ENCODE measurements at regions not wholly inside any gene's neighbourhood (a gene's known extent, or its start where the extent isn't known, plus 50 kb on each side); places are given as distances from the start of the nearest gene placed in this dataset.

GRCh38 chr11:116376054-116376453, 396.7 kb downstream of the BUD13 start:
- TF ChIP-seq FOXA1 (IDR thresholded peaks at IDR 0.05) (no peak), TAF1 (conservative IDR thresholded peaks at IDR 0.05) (no peak), RAD21 (IDR thresholded peaks at IDR 0.05) (no peak), SP1 (IDR thresholded peaks at IDR 0.05) (no peak), JUND (IDR thresholded peaks at IDR 0.05) (no peak), ATF3 (IDR thresholded peaks at IDR 0.05) (no peak), EGR1 (IDR thresholded peaks at IDR 0.05; ENCODE audit: low read depth in 2 of 2) (no peak), RXRA (IDR thresholded peaks at IDR 0.05) (no peak), NR2F2 (IDR thresholded peaks at IDR 0.05) (no peak), MAX (IDR thresholded peaks at IDR 0.05) (no peak), FOXA2 (IDR thresholded peaks at IDR 0.05) (no peak), HNF4G (IDR thresholded peaks at IDR 0.05) (no peak)
- Histone ChIP-seq H3K4me3 (ENCODE audit: low read depth in 1 of 3, low read length in 3 of 3) (no peak overlapping the region), H3K27ac (ENCODE audit: low read depth in 1 of 2, low read length in 2 of 2) (no peak overlapping the region), H3K9ac (ENCODE audit: low read depth in 1 of 2, low read length in 2 of 2) (no peak overlapping the region), H3K4me1 (ENCODE audit: control insufficient read depth in 4 of 4, insufficient read depth in 4 of 4, low read length in 3 of 4) (no peaks in the 10 kb centered on the region), H3K9me3 (ENCODE audit: control insufficient read depth in 4 of 4, low read length in 3 of 4) (no peaks in the 10 kb centered on the region), H3K36me3 (ENCODE audit: control insufficient read depth in 4 of 4, insufficient read depth in 3 of 4, low read depth in 1 of 4, low read length in 3 of 4) (no peaks in the 10 kb centered on the region), H3K27me3 (ENCODE audit: control insufficient read depth in 4 of 4, insufficient read depth in 4 of 4, low read length in 3 of 4) (no peaks in the 10 kb centered on the region)
- WGBS: 93% methylated on average over 1 of the region's 1 CpG
- DNase-seq (ENCODE audit: low spot score): no peak

GRCh38 chr11:116375221-116375620, 397.6 kb downstream of the BUD13 start:
- H3K36me3 ChIP-seq (ENCODE audit: control insufficient read depth in 4 of 4, insufficient read depth in 3 of 4, low read depth in 1 of 4, low read length in 3 of 4): no peaks in the 10 kb centered on the region
- no peak overlapping the region for H3K9ac ChIP-seq (ENCODE audit: low read depth in 1 of 2, low read length in 2 of 2)
- TF ChIP-seq RAD21 (IDR thresholded peaks at IDR 0.05): peak in 1 of 2 donors; percentile 13
- no peak for TF ChIP-seq ATF3 (IDR thresholded peaks at IDR 0.05)
- no peak for DNase-seq (ENCODE audit: low spot score)
- H3K27me3 ChIP-seq (ENCODE audit: control insufficient read depth in 4 of 4, insufficient read depth in 4 of 4, low read length in 3 of 4): no peaks in the 10 kb centered on the region
- no peaks in the 10 kb centered on the region for H3K9me3 ChIP-seq (ENCODE audit: control insufficient read depth in 4 of 4, low read length in 3 of 4)
- WGBS: 97% methylated on average over 1 of the region's 1 CpG
- no peaks in the 10 kb centered on the region for H3K4me1 ChIP-seq (ENCODE audit: control insufficient read depth in 4 of 4, insufficient read depth in 4 of 4, low read length in 3 of 4)
- H3K27ac ChIP-seq (ENCODE audit: low read depth in 1 of 2, low read length in 2 of 2): no peak overlapping the region
- no peak overlapping the region for H3K4me3 ChIP-seq (ENCODE audit: low read depth in 1 of 3, low read length in 3 of 3)

- TF ChIP-seq CTCF (IDR thresholded peaks at IDR 0.05; ENCODE audit: low read depth, low read length, missing input control) (no peak), HNF4A (conservative IDR thresholded peaks at IDR 0.05) (no peak), MAX (IDR thresholded peaks at IDR 0.05) (no peak), RAD21 (IDR thresholded peaks at IDR 0.05) (no peak), RXRA (IDR thresholded peaks at IDR 0.05) (no peak), ZBTB33 (IDR thresholded peaks at IDR 0.05) (no peak), YY1 (IDR thresholded peaks at IDR 0.05) (no peak), FOXA1 (IDR thresholded peaks at IDR 0.05) (no peak), ATF3 (IDR thresholded peaks at IDR 0.05) (no peak), HNF4G (IDR thresholded peaks at IDR 0.05) (no peak)
- Histone ChIP-seq H3K9ac (ENCODE audit: low read depth in 1 of 2, low read length in 2 of 2) (no peak overlapping the region), H3K36me3 (ENCODE audit: control insufficient read depth in 4 of 4, insufficient read depth in 3 of 4, low read depth in 1 of 4, low read length in 3 of 4) (no peaks in the 10 kb centered on the region), H3K4me3 (ENCODE audit: low read depth in 1 of 3, low read length in 3 of 3) (no peak overlapping the region), H3K27me3 (ENCODE audit: control insufficient read depth in 4 of 4, insufficient read depth in 4 of 4, low read length in 3 of 4) (no peaks in the 10 kb centered on the region), H3K9me3 (ENCODE audit: control insufficient read depth in 4 of 4, low read length in 3 of 4) (no peaks in the 10 kb centered on the region), H3K27ac (ENCODE audit: low read depth in 1 of 2, low read length in 2 of 2) (no peak overlapping the region), H3K4me1 (ENCODE audit: control insufficient read depth in 4 of 4, insufficient read depth in 4 of 4, low read length in 3 of 4) (no peaks in the 10 kb centered on the region)
- WGBS: 86% methylated on average over 1 of the region's 1 CpG
- no peak for DNase-seq (ENCODE audit: low spot score)
Observed at GRCh38 chr11:116374085-116374484, 398.7 kb downstream of the BUD13 start.
